ENCODE measurements at regions not wholly inside any gene's neighbourhood (a gene's known extent, or its start where the extent isn't known, plus 50 kb on each side); places are given as distances from the start of the nearest gene placed in this dataset.
"Not testable (repeated sequence)": the region's sequence is repeated elsewhere in the genome, so short reads cannot be mapped to it uniquely, and the experiment has no call there.

GRCh38 chr7:86469680-86470295 lies 173.9 kb upstream of the GRM3 start:
- H3K27me3 ChIP-seq, result no peaks in the 10 kb centered on the region
- H3K4me3 ChIP-seq (ENCODE audit: low read depth in 1 of 2, low read length in 1 of 2), result no peak overlapping the region
- H3K27ac ChIP-seq, result no peak overlapping the region
- no peaks in the 10 kb centered on the region for H3K4me1 ChIP-seq (ENCODE audit: control insufficient read depth in 1 of 2, insufficient read depth in 1 of 2, low read depth in 1 of 2, low read length in 1 of 2)
- no peak for TF ChIP-seq CTCF (IDR thresholded peaks at IDR 0.05)
- no peaks in the 10 kb centered on the region for H3K9me3 ChIP-seq
- H3K36me3 ChIP-seq, result no peaks in the 10 kb centered on the region

DNA sequence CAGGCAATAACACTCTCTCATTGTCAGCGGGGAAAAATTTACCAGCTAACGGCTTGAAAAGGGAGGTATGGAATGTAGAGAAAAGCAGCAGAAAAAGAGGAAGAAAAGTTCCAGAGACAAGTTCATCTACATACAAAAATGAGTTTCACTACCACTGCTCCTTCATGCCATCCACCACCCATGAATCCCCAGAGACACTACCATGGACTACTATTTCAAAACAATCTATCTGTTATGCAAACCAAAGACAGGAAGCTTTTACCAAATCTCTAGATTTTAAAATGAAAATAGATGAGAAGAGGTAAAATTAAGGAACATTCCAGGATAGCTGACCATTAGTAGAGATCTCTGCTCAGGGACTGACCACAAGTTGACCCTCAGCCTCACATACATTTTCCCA lies 189.0 kb upstream of the GRM3 start:
- H3K27ac ChIP-seq, result no peak overlapping the region
- no peaks in the 10 kb centered on the region for H3K27me3 ChIP-seq
- no peak overlapping the region for H3K4me3 ChIP-seq (ENCODE audit: low read depth in 1 of 2, low read length in 1 of 2)
- H3K4me1 ChIP-seq (ENCODE audit: control insufficient read depth in 1 of 2, insufficient read depth in 1 of 2, low read depth in 1 of 2, low read length in 1 of 2), result no peaks in the 10 kb centered on the region
- no peaks in the 10 kb centered on the region for H3K9me3 ChIP-seq
- no peaks in the 10 kb centered on the region for H3K36me3 ChIP-seq
- no peak for TF ChIP-seq CTCF (IDR thresholded peaks at IDR 0.05)

DNA sequence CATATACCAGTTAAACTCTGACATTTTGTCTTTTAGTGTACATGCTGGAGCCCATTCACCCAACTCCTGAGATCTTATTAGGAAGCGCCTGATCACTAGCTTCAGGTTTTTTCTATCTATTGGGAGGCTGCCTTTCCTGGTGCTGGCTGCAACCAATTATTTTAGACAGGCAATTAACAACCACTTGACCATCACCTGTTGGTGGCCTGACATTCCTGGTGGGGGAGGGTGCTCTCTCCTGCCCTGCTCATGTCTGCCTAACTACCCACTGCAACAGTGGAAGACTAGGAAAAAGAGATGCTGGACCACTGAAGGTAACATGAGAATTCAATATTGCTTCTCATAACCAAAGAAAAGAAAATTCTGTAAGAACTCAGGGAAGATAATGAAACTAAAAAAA lies 190.3 kb upstream of the GRM3 start:
- Histone ChIP-seq H3K27me3 (no peaks in the 10 kb centered on the region), H3K4me3 (ENCODE audit: low read depth in 1 of 2, low read length in 1 of 2) (no peak overlapping the region), H3K9me3 (no peaks in the 10 kb centered on the region), H3K27ac (no peak overlapping the region), H3K36me3 (no peaks in the 10 kb centered on the region), H3K4me1 (ENCODE audit: control insufficient read depth in 1 of 2, insufficient read depth in 1 of 2, low read depth in 1 of 2, low read length in 1 of 2) (no peaks in the 10 kb centered on the region)
- no peak for TF ChIP-seq CTCF (IDR thresholded peaks at IDR 0.05)

DNA sequence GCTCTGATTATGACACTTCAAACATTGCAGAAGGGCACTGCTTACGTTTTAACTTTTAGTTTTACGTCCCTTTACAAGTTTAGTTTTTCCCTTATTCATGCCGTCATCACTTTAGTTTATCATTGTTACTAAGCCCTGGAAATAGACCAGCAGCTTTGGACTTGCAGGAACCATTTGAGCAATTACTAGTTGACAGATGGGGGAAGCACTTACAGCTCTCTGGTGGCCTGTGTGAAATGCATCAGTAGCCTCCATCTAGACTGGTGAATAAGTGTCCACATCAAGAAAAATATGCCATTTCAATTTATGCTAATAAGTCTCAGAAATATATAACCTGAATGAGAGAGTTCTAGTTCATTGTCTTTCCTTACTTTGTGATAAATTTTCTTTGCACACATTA lies 194.9 kb upstream of the GRM3 start:
- Histone ChIP-seq H3K9me3 (no peaks in the 10 kb centered on the region), H3K27ac (no peak overlapping the region), H3K36me3 (no peaks in the 10 kb centered on the region), H3K4me1 (ENCODE audit: control insufficient read depth in 1 of 2, insufficient read depth in 1 of 2, low read depth in 1 of 2, low read length in 1 of 2) (no peaks in the 10 kb centered on the region), H3K4me3 (ENCODE audit: low read depth in 1 of 2, low read length in 1 of 2) (no peak overlapping the region), H3K27me3 (no peaks in the 10 kb centered on the region)
- TF ChIP-seq CTCF (IDR thresholded peaks at IDR 0.05), result no peak

DNA sequence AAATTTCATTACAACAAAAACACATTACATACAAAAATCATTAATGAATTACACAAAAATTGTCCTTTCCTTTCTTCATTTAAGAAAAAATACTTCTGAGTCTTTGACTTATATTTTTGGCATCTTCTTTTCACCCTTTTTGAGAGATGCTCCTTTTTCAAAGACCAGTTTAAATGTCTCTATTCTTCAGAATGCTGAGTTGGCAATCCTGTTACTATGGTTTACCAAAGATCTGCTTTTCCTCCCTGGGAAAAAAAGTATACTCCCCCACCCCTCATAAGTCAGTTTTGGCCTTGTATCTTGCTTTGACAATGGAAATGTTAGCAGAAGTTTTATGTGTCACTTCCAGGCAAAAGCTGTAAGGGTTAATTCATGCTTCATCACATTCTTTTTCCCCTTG lies 198.4 kb upstream of the GRM3 start:
- H3K4me1 ChIP-seq (ENCODE audit: control insufficient read depth in 1 of 2, insufficient read depth in 1 of 2, low read depth in 1 of 2, low read length in 1 of 2), result no peaks in the 10 kb centered on the region
- H3K27ac ChIP-seq, result no peak overlapping the region
- TF ChIP-seq CTCF (IDR thresholded peaks at IDR 0.05), result no peak
- no peak overlapping the region for H3K4me3 ChIP-seq (ENCODE audit: low read depth in 1 of 2, low read length in 1 of 2)
- no peaks in the 10 kb centered on the region for H3K36me3 ChIP-seq
- H3K9me3 ChIP-seq, result no peaks in the 10 kb centered on the region
- H3K27me3 ChIP-seq, result no peaks in the 10 kb centered on the region

DNA sequence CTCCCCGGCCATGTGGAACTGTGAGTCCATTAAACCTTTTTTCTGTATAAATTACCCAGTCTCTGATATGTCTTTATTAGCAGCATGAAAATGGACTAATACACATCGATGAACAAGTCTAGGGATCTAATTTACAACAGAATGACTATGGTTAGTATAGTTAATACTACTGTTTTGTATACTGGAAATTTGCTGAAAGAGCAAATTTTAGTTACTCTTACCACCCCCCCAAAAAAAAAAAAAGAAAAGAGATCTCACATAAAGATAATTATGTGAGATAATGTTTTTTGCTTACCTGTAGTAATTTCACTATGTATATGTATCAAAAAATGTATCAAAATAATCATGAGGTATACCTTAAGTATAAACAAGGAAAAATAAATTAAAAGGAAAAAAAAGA lies 199.5 kb upstream of the GRM3 start:
- Histone ChIP-seq H3K27ac (no peak overlapping the region), H3K36me3 (no peaks in the 10 kb centered on the region), H3K4me1 (ENCODE audit: control insufficient read depth in 1 of 2, insufficient read depth in 1 of 2, low read depth in 1 of 2, low read length in 1 of 2) (no peaks in the 10 kb centered on the region), H3K27me3 (no peaks in the 10 kb centered on the region), H3K9me3 (no peaks in the 10 kb centered on the region), H3K4me3 (ENCODE audit: low read depth in 1 of 2, low read length in 1 of 2) (no peak overlapping the region)
- no peak for TF ChIP-seq CTCF (IDR thresholded peaks at IDR 0.05)

- not testable (repeated sequence) for H3K27ac ChIP-seq; H3K9me3 ChIP-seq; H3K36me3 ChIP-seq; H3K4me3 ChIP-seq (ENCODE audit: low read depth in 1 of 2, low read length in 1 of 2); H3K4me1 ChIP-seq (ENCODE audit: control insufficient read depth in 1 of 2, insufficient read depth in 1 of 2, low read depth in 1 of 2, low read length in 1 of 2); H3K27me3 ChIP-seq
Observed at GRCh38 chr7:86440420-86440819, 203.3 kb upstream of the GRM3 start.

All from neutrophil (primary cell).